Activated naive CD4-positive, alpha-beta T cell treated with anti-CD3 and anti-CD28 coated beads, Interleukin-2, amount 50 U/mL, for 16 hours (primary cell): ENCODE measurements at regions not wholly inside any gene's neighbourhood (a gene's known extent, or its start where the extent isn't known, plus 50 kb on each side); places are given as distances from the start of the nearest gene placed in this dataset.
A peak's percentile ranks its signal among the peaks of the same experiment; 100 is the strongest.
"Not testable (repeated sequence)": the region's sequence is repeated elsewhere in the genome, so short reads cannot be mapped to it uniquely, and the experiment has no call there.

Experiments
- DNase-seq: peaks from one replicate; pipeline ENCODE4 v3.0.0-alpha.2; 2020

- not testable (repeated sequence) for DNase-seq
Observed at GRCh38 chrX:46151332-46151731, 393.9 kb downstream of the ZNF674 start.

- no peak for DNase-seq
Observed at GRCh38 chrX:46144566-46144965, 400.7 kb downstream of the ZNF674 start.

GRCh38 chrX:46140272-46140671 is 404.9 kb downstream of the ZNF674 start:
- DNase-seq, result peak; percentile 16

- no peak for DNase-seq
Observed at GRCh38 chrX:46130247-46130646, 415.0 kb downstream of the ZNF674 start.

GRCh38 chrX:46125111-46125510 is 420.1 kb downstream of the ZNF674 start:
- DNase-seq, result no peak

GRCh38 chrX:46117234-46117633 is 428.0 kb downstream of the ZNF674 start:
- DNase-seq, result no peak

GRCh38 chrX:46087310-46087709 is 457.9 kb downstream of the ZNF674 start:
- DNase-seq, result not testable (repeated sequence)

- DNase-seq, result not testable (repeated sequence)
Observed at GRCh38 chrX:46080121-46080520, 465.1 kb downstream of the ZNF674 start.

- DNase-seq, result no peak
Observed at GRCh38 chrX:46072791-46073190, 472.4 kb downstream of the ZNF674 start.

- DNase-seq, result no peak
Observed at GRCh38 chrX:46072372-46072771, 472.8 kb downstream of the ZNF674 start.

GRCh38 chrX:46070421-46070820 is 474.8 kb downstream of the ZNF674 start:
- DNase-seq, result no peak

- no peak for DNase-seq
Observed at GRCh38 chrX:46059316-46059715, 485.9 kb downstream of the ZNF674 start.

- DNase-seq, result no peak
Observed at GRCh38 chrX:46044486-46044885, 500.7 kb downstream of the ZNF674 start.

GRCh38 chrX:46040001-46040400 is 505.2 kb downstream of the ZNF674 start:
- DNase-seq, result no peak

GRCh38 chrX:46039526-46039925 is 505.7 kb downstream of the ZNF674 start:
- no peak for DNase-seq

GRCh38 chrX:46036508-46036907 is 508.7 kb downstream of the ZNF674 start:
- DNase-seq, result no peak

GRCh38 chrX:46034868-46035267 is 510.4 kb downstream of the ZNF674 start:
- no peak for DNase-seq

- no peak for DNase-seq
Observed at GRCh38 chrX:46029777-46030176, 515.4 kb downstream of the ZNF674 start.

GRCh38 chrX:46016296-46016695 is 528.9 kb downstream of the ZNF674 start:
- no peak for DNase-seq

- no peak for DNase-seq
Observed at GRCh38 chrX:46015653-46016052, 529.6 kb downstream of the ZNF674 start.

GRCh38 chrX:45992402-45993123 is 552.7 kb downstream of the ZNF674 start:
- DNase-seq, result no peak

- no peak for DNase-seq
Observed at GRCh38 chrX:45986971-45987370, 558.2 kb downstream of the ZNF674 start.

- no peak for DNase-seq
Observed at GRCh38 chrX:45986081-45986480, 559.1 kb downstream of the ZNF674 start.

- not testable (repeated sequence) for DNase-seq
Observed at GRCh38 chrX:45982958-45983727, 562.1 kb downstream of the ZNF674 start.
